Lower lobe of right lung (tissue), 2 donors: ENCODE measurements at regions not wholly inside any gene's neighbourhood (a gene's known extent, or its start where the extent isn't known, plus 50 kb on each side); places are given as distances from the start of the nearest gene placed in this dataset.

Source experiments
- ATAC-seq, 2 donors: fragments of 200-7000 bp; cut with Tn5 transposase; one replicate each; pipeline ENCODE4 v1.9.1; 2020 to 2022; ENCODE audit warnings: mild to moderate bottlenecking in 2 of 2, moderate library complexity in 2 of 2
- DNase-seq: peaks from one replicate; pipeline ENCODE4 v3.0.0-alpha.2; 2020
- H3K27ac ChIP-seq: fragments of 200-600 bp; one replicate; pipeline ENCODE4 v1.8.0; 2022
- H3K27me3 ChIP-seq: fragments of 200-600 bp; one replicate; pipeline ENCODE4 v1.8.0; 2022; ENCODE audit warnings: low read depth
- H3K36me3 ChIP-seq: fragments of 200-600 bp; one replicate; pipeline ENCODE4 v1.8.0; 2022; ENCODE audit warnings: mild to moderate bottlenecking
- H3K4me1 ChIP-seq: fragments of 200-600 bp; one replicate; pipeline ENCODE4 v1.8.0; 2022
- H3K4me3 ChIP-seq: fragments of 200-600 bp; one replicate; pipeline ENCODE4 v1.8.0; 2022; ENCODE audit warnings: mild to moderate bottlenecking
- H3K9me3 ChIP-seq: fragments of 200-600 bp; one replicate; pipeline ENCODE4 v1.8.0; 2022
- intact Hi-C: fragments of 100-400 bp; cut with DNase I; formaldehyde crosslinking; loops from one replicate; pipeline ENCODE4 v1.11.0; 2022
- TF ChIP-seq, protein P1 (sequence below): fragments of 200-600 bp; IDR thresholded peaks from one replicate; pipeline ENCODE4 v1.8.0; 2022; ENCODE audit warnings: antibody characterized with exemption, mild to moderate bottlenecking
- donor health status: DM: no; HTN: yes; CAD: no; lungs with severe emphysema.

- Histone ChIP-seq H3K27me3 (no peaks in the 10 kb centered on the region), H3K4me1 (peaks cover 7% of the 10 kb centered on the region), H3K9me3 (no peaks in the 10 kb centered on the region), H3K4me3 (peak overlapping the region; percentile 66), H3K36me3 (no peaks in the 10 kb centered on the region), H3K27ac (peak overlapping the region; percentile 86)
- intact Hi-C loops = no loop called here
- peak; percentile 56 for DNase-seq
- peak; percentile 47 to 67 for ATAC-seq
- TF ChIP-seq, protein P1, sequence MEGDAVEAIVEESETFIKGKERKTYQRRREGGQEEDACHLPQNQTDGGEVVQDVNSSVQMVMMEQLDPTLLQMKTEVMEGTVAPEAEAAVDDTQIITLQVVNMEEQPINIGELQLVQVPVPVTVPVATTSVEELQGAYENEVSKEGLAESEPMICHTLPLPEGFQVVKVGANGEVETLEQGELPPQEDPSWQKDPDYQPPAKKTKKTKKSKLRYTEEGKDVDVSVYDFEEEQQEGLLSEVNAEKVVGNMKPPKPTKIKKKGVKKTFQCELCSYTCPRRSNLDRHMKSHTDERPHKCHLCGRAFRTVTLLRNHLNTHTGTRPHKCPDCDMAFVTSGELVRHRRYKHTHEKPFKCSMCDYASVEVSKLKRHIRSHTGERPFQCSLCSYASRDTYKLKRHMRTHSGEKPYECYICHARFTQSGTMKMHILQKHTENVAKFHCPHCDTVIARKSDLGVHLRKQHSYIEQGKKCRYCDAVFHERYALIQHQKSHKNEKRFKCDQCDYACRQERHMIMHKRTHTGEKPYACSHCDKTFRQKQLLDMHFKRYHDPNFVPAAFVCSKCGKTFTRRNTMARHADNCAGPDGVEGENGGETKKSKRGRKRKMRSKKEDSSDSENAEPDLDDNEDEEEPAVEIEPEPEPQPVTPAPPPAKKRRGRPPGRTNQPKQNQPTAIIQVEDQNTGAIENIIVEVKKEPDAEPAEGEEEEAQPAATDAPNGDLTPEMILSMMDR = no peak
Observed at GRCh38 chr10:50991456-50992355, 82.6 kb upstream of the PRKG1 start.

DNA sequence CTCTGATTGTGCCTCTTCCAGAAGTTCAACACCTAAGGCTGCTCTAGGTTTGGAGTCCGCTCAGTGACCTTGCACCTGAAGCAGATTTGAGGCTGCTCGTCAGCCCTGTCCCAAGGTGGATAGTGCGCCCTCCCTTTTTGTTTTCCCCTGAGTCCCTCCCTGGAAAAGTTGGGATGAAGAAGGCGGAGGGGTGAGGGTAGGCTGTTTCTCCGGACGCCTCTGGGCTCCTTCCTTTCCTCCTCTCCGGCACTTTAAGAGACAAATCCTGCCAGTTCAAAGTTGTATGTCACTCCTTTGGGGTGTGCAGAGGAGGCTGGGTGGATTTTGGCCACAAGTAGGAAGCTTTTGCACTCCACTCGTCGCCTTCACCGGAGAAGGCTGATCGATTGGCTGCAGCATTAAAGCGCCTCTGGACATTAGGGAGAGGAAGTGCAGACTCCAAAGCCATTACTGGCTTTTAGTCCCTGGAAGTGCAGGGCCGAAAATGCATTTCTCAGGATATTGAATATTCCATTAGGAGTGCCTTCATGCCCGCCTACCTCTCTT is 81.9 kb upstream of the PRKG1 start:
- intact Hi-C loops = no loop called here
- TF ChIP-seq, protein P1 = no peak
- H3K27ac ChIP-seq = peak overlapping the region; percentile 86
- H3K27me3 ChIP-seq = no peaks in the 10 kb centered on the region
- H3K9me3 ChIP-seq = no peaks in the 10 kb centered on the region
- no peak for DNase-seq
- peaks cover 8% of the 10 kb centered on the region for H3K4me1 ChIP-seq
- no peaks in the 10 kb centered on the region for H3K36me3 ChIP-seq
- ATAC-seq = no peak
- peak overlapping the region; percentile 66 for H3K4me3 ChIP-seq

DNA sequence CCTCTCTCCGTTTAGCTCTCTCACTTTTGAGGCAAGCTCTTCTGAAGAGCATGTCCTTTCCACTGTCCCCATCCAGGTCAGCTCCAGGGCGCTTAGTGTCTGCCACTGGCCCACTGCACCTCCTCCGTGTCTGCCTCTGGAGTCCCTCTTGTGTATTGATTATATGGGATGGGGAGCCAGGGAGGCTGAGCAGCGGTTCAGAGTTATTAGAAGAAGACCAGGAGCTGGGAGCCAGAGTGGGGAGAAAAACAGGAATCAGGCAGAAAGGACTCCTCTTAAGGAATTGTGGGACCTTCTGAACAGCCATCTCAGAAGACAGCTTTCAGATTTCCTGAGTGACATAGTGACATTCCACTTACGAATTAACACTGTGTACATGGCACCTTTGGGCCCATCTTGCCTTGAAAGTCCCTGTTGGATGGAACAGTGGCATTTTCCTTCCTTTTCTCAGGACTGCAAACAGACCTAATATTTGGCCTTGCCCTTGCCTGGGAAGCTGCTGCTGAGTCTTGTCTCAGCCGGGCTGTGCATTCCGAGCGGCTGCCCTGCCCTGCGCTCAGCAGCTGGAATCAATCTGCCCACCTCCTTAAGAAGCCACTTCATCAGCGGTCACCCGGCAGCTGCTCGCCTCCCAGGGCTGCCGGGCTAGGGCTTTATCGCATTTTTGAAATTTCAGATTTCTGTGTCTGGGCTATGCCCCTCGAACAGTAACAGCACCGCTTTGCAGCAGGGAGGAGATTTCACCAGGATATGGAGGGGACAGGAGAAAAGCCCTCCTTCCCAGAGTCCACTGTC is 81.1 kb upstream of the PRKG1 start:
- TF ChIP-seq, protein P1 = no peak
- no peaks in the 10 kb centered on the region for H3K27me3 ChIP-seq
- no peaks in the 10 kb centered on the region for H3K36me3 ChIP-seq
- no peaks in the 10 kb centered on the region for H3K9me3 ChIP-seq
- intact Hi-C loops = no loop called here
- DNase-seq = peak; percentile 61
- peak overlapping the region; percentile 86 for H3K27ac ChIP-seq
- peak; percentile 73 to 77 for ATAC-seq
- H3K4me3 ChIP-seq = peak overlapping the region; percentile 66
- H3K4me1 ChIP-seq = peaks cover 15% of the 10 kb centered on the region

DNA sequence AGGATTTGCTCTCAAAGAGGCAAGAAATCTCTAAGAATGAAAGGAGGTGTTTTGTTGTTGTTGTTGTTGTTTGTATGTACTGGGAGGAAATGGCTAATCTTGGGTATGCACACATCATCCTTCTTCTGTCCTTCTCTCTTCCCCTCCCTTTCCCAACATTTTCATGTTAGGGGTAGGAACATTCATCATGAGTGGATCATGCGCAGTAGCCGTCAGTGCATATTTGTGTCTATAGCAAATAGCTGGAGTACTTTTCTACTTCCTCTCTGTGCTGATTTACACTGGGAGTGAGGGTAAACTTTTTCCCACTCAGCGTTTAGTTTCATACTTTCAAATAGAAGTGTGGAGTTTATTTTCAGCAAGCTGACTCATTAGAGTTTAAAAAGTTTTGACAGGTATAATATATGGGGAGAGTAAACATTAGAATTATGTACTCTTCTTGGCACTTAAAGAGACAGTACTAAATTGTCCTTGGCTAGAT is 80.5 kb upstream of the PRKG1 start:
- Histone ChIP-seq H3K4me3 (peak overlapping the region; percentile 66), H3K27me3 (no peaks in the 10 kb centered on the region), H3K27ac (peak overlapping the region; percentile 86), H3K4me1 (peaks cover 17% of the 10 kb centered on the region), H3K9me3 (no peaks in the 10 kb centered on the region), H3K36me3 (no peaks in the 10 kb centered on the region)
- TF ChIP-seq, protein P1 = no peak
- intact Hi-C loops = no loop called here
- ATAC-seq (peak; percentile 75 to 83), DNase-seq (peak; percentile 52)

DNA sequence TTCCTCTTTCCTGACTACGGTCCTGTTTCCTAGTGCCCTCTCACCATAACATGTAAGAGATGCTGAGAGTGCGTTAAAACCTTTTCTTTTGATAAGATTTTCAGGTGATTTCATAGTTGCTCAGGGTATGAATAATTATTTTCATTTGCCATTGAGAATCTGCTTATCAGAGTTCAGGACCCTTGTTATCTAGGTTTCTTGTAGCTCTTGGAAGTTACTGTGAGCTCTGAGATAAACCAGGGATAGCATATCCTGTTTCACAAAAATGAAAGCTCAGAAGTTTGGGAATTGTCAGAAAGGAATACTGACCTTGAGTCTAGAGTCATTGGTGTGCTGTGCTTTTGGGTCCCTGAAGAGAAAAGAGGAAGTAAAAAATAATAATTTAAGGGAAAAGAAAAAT is 76.8 kb upstream of the PRKG1 start:
- intact Hi-C loops = no loop called here
- DNase-seq = no peak
- H3K27me3 ChIP-seq = no peaks in the 10 kb centered on the region
- H3K4me1 ChIP-seq = peaks cover 17% of the 10 kb centered on the region
- peak overlapping the region; percentile 8 for H3K27ac ChIP-seq
- no peaks in the 10 kb centered on the region for H3K36me3 ChIP-seq
- no peak overlapping the region for H3K4me3 ChIP-seq
- TF ChIP-seq, protein P1 = no peak
- no peak for ATAC-seq
- no peaks in the 10 kb centered on the region for H3K9me3 ChIP-seq
